ENCODE measurements at regions not wholly inside any gene's neighbourhood (a gene's known extent, or its start where the extent isn't known, plus 50 kb on each side); places are given as distances from the start of the nearest gene placed in this dataset.
A peak's percentile ranks its signal among the peaks of the same experiment; 100 is the strongest.
"Not testable (repeated sequence)": the region's sequence is repeated elsewhere in the genome, so short reads cannot be mapped to it uniquely, and the experiment has no call there.

- DNase-seq = no peak
Observed at GRCh38 chr12:67046062-67046461, 223.1 kb upstream of the CAND1 start.

GRCh38 chr12:67047634-67048033 is 221.5 kb upstream of the CAND1 start:
- DNase-seq = no peak

GRCh38 chr12:67048371-67048770 is 220.8 kb upstream of the CAND1 start:
- no peak for DNase-seq

- not testable (repeated sequence) for DNase-seq
Observed at GRCh38 chr12:67049199-67049598, 220.0 kb upstream of the CAND1 start.

- no peak for DNase-seq
Observed at GRCh38 chr12:67052981-67053380, 216.2 kb upstream of the CAND1 start.

- DNase-seq = no peak
Observed at GRCh38 chr12:67056329-67056728, 212.8 kb upstream of the CAND1 start.

GRCh38 chr12:67057072-67057471 is 212.1 kb upstream of the CAND1 start:
- DNase-seq = no peak

- no peak for DNase-seq
Observed at GRCh38 chr12:67062193-67062592, 207.0 kb upstream of the CAND1 start.

- no peak for DNase-seq
Observed at GRCh38 chr12:67067453-67068203, 201.5 kb upstream of the CAND1 start.

GRCh38 chr12:67068204-67068731 is 200.9 kb upstream of the CAND1 start:
- peak in 1 of 2 donors; percentile 1 for DNase-seq

GRCh38 chr12:67068761-67069450 is 200.3 kb upstream of the CAND1 start:
- DNase-seq = peak; percentile 23 to 25

GRCh38 chr12:67069451-67070306 is 199.5 kb upstream of the CAND1 start:
- DNase-seq = peak; percentile 15 to 35

- DNase-seq = no peak
Observed at GRCh38 chr12:67070307-67070600, 198.9 kb upstream of the CAND1 start.

- no peak for DNase-seq
Observed at GRCh38 chr12:67070604-67071003, 198.6 kb upstream of the CAND1 start.

- not testable (repeated sequence) for DNase-seq
Observed at GRCh38 chr12:67072281-67072680, 196.9 kb upstream of the CAND1 start.

- no peak for DNase-seq
Observed at GRCh38 chr12:67073336-67073735, 195.8 kb upstream of the CAND1 start.

GRCh38 chr12:67074072-67074471 is 195.1 kb upstream of the CAND1 start:
- no peak for DNase-seq

GRCh38 chr12:67077617-67078016 is 191.5 kb upstream of the CAND1 start:
- DNase-seq = no peak

GRCh38 chr12:67078957-67079356 is 190.2 kb upstream of the CAND1 start:
- DNase-seq = no peak

GRCh38 chr12:67080637-67081036 is 188.5 kb upstream of the CAND1 start:
- DNase-seq = no peak

GRCh38 chr12:67082221-67082620 is 186.9 kb upstream of the CAND1 start:
- no peak for DNase-seq

- DNase-seq = no peak
Observed at GRCh38 chr12:67085699-67086098, 183.5 kb upstream of the CAND1 start.

GRCh38 chr12:67086116-67086515 is 183.0 kb upstream of the CAND1 start:
- DNase-seq = no peak
